K562 (cell line): ENCODE measurements at regions not wholly inside any gene's neighbourhood (a gene's known extent, or its start where the extent isn't known, plus 50 kb on each side); places are given as distances from the start of the nearest gene placed in this dataset.

Experiments used
- BRF1 ChIP-seq: IDR thresholded peaks from 3 replicates; pipeline ENCODE4 v1.6.1; 2011; ENCODE audit warnings: borderline replicate concordance, mild to moderate bottlenecking; ENCODE audit not compliant: insufficient read length; ENCODE audit errors: extremely low read depth
- DPF2 ChIP-seq: fragments of 450-650 bp; IDR thresholded peaks from 2 replicates; pipeline ENCODE4 v1.6.1; 2016
- ELF4 ChIP-seq: fragments of 450-650 bp; formaldehyde crosslinking; IDR thresholded peaks from 2 replicates; pipeline ENCODE4 v1.4.0; 2022; ENCODE audit warnings: missing genetic modification characterization
- GABPB2 ChIP-seq: fragments of 250-450 bp; sonication (Bioruptor Pico); conservative IDR thresholded peaks from 2 replicates; pipeline ENCODE4 v1.5.1; 2021; ENCODE audit warnings: mild to moderate bottlenecking
- NR2C1 ChIP-seq, 2 experiments: fragments of 450-650 bp; IDR thresholded peaks; 2 replicates each; pipeline ENCODE4 v1.6.1; 2017; ENCODE audit warnings: mild to moderate bottlenecking in 2 of 2, antibody characterized with exemption in 1 of 2, inconsistent platforms in 1 of 2, missing compliant biosample characterization in 1 of 2, missing genetic modification characterization in 1 of 2
- TSC22D4 ChIP-seq: fragments of 450-650 bp; IDR thresholded peaks from 2 replicates; pipeline ENCODE4 v1.6.1; 2016; ENCODE audit warnings: missing genetic modification characterization, missing biosample characterization, control low read depth
- TF ChIP-seq, protein P1 (sequence below): fragments of 250-450 bp; sonication (Bioruptor Pico); IDR thresholded peaks from 2 replicates; pipeline ENCODE4 v1.5.0; 2021; ENCODE audit warnings: mild to moderate bottlenecking, moderate library complexity
- TF ChIP-seq, protein P2 (sequence below): fragments of 450-650 bp; formaldehyde crosslinking; IDR thresholded peaks from 2 replicates; pipeline ENCODE4 v1.4.0; 2020; ENCODE audit warnings: mild to moderate bottlenecking, moderate library complexity
- TF ChIP-seq, protein P3 (sequence below), 2 experiments: fragments of 200-800 bp in 1 of 2; sonication (Bioruptor generic) in 1 of 2; sonication (generic) in 1 of 2; formaldehyde crosslinking in 1 of 2; IDR thresholded peaks in 1 of 2; conservative IDR thresholded peaks in 1 of 2; 2 replicates each; pipeline versions ENCODE4 v1.5.0 to v1.6.1; 2016 to 2020; ENCODE audit warnings: missing compliant biosample characterization in 1 of 2, missing genetic modification characterization in 1 of 2, missing genetic modification reagents in 1 of 2

DNA sequence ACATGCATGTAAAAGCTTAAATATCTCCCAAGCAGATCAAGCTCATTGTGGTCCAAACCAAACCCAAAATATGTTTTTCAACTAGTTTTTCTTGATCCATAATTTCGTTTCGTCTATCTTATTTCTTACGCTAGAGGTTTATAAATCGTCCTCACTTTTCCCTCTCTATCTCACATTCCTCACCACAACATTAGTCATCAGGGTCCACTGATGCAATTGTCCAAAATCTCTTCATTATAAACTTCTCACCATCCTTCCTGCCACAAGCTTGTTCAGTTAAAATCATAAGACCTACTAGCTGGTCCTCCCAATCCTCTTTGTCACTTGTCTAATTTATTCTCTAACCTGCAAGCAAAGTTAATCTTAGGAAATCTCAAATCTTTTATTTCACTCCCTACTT is 173.0 kb upstream of the PALMD start (continued):
- TF ChIP-seq, protein P1, sequence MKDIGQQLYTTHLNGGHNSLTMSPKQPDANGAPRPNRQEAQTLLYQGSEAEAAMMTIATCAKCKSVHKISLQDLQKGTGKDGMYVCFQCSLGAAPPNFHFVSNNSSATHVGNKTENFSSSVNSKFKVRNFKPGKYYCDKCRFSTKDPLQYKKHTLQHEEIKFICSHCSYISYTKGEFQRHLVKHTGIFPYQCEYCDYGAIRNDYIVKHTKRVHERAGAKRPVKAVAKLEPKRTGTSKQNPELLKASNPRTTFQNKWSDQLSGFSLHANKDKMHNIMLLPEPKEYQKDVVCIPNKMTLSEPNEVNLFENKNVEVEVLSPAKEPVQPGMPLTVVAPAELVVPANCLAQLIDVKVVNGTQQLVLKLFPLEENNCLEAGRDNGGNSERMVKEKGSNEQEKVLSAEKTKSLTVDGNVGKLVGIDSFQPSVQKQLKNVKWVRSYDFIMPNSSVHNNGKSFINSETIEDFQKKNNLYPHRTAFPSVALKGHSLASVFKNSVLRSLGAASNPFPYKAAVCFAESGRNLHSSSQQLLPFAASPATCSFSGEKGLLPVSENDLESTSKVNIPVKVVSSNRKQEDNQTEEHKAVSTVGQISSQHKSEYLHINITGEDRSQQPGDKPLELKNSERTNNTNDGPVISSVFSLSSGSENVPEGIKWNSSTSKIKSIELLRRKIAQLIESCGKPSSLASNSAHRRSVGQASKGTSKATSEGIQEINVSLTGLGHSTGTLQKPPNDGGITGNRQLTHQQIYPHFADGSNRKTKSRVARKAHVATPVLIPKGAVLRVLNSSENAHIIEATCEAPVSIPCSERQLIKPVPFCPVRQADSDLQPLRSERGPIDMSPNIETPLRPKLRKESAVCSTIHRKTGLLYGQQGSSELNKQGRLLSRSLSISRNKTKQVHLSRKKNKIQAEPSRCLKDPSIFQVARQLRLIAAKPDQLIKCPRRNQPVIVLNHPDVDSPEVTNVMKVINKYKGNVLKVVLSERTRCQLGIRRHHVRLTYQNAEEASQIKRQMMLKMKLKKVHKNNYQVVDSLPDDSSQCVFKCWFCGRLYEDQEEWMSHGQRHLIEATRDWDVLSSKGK, result no peak
- TF ChIP-seq DPF2, result no peak
- TF ChIP-seq TSC22D4 (tag), result no peak
- no peak for TF ChIP-seq NR2C1 (IDR thresholded peaks at IDR 0.05)
- no peak for TF ChIP-seq NR2C1 (tag; IDR thresholded peaks at IDR 0.05)
- TF ChIP-seq, protein P2, sequence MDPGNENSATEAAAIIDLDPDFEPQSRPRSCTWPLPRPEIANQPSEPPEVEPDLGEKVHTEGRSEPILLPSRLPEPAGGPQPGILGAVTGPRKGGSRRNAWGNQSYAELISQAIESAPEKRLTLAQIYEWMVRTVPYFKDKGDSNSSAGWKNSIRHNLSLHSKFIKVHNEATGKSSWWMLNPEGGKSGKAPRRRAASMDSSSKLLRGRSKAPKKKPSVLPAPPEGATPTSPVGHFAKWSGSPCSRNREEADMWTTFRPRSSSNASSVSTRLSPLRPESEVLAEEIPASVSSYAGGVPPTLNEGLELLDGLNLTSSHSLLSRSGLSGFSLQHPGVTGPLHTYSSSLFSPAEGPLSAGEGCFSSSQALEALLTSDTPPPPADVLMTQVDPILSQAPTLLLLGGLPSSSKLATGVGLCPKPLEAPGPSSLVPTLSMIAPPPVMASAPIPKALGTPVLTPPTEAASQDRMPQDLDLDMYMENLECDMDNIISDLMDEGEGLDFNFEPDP, result no peak
- TF ChIP-seq GABPB2 (CRISPR knock-in tag), result no peak
- TF ChIP-seq, protein P3, sequence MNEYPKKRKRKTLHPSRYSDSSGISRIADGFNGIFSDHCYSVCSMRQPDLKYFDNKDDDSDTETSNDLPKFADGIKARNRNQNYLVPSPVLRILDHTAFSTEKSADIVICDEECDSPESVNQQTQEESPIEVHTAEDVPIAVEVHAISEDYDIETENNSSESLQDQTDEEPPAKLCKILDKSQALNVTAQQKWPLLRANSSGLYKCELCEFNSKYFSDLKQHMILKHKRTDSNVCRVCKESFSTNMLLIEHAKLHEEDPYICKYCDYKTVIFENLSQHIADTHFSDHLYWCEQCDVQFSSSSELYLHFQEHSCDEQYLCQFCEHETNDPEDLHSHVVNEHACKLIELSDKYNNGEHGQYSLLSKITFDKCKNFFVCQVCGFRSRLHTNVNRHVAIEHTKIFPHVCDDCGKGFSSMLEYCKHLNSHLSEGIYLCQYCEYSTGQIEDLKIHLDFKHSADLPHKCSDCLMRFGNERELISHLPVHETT (CRISPR knock-in tag; conservative IDR thresholded peaks at IDR 0.05 in 1 of 2, IDR thresholded peaks at IDR 0.05 in 1 of 2), result no peak
- TF ChIP-seq BRF1, result no peak
- no peak for TF ChIP-seq ELF4 (CRISPR knock-in tag)
